ENCODE measurements at regions not wholly inside any gene's neighbourhood (a gene's known extent, or its start where the extent isn't known, plus 50 kb on each side); places are given as distances from the start of the nearest gene placed in this dataset.

GRCh38 chr2:120634533-120634932 lies 101.1 kb upstream of the GLI2 start (continued):
- TF ChIP-seq PLSCR1 (CRISPR knock-in tag; IDR thresholded peaks at IDR 0.05; ENCODE audit: borderline replicate concordance) = no peak
- TF ChIP-seq ZNF136 (CRISPR knock-in tag; IDR thresholded peaks at IDR 0.05; ENCODE audit: low read depth) = no peak
- no peak for TF ChIP-seq ZNF20 (CRISPR knock-in tag; IDR thresholded peaks at IDR 0.05)
- no peak for TF ChIP-seq KDM5A (IDR thresholded peaks at IDR 0.05; ENCODE audit: borderline replicate concordance, low read length)
- no peak for TF ChIP-seq ZSCAN20 (CRISPR knock-in tag; IDR thresholded peaks at IDR 0.05; ENCODE audit: borderline replicate concordance)
- no peak for TF ChIP-seq ATF7 (IDR thresholded peaks at IDR 0.05)
- no peak for TF ChIP-seq ATF7 (CRISPR knock-in tag; IDR thresholded peaks at IDR 0.05)
- TF ChIP-seq KLF6 (CRISPR knock-in tag; IDR thresholded peaks at IDR 0.05) = no peak
- TF ChIP-seq CREM (IDR thresholded peaks at IDR 0.05) = no peak
- TF ChIP-seq CREM (CRISPR knock-in tag; IDR thresholded peaks at IDR 0.05) = no peak
- no peak for TF ChIP-seq ZNF784 (CRISPR knock-in tag; IDR thresholded peaks at IDR 0.05; ENCODE audit: borderline replicate concordance)

GRCh38 chr2:120635146-120635545 lies 100.5 kb upstream of the GLI2 start:
- WGBS (ENCODE audit: low lambda C conversion rate) = 45% methylated on average over 5 of the region's 5 CpGs
- no peak overlapping the region for H3K4me2 ChIP-seq (ENCODE audit: low read depth, low read length)
- H3K79me2 ChIP-seq (ENCODE audit: insufficient read depth, low read length) = no peaks in the 10 kb centered on the region
- H3K9ac ChIP-seq (ENCODE audit: insufficient read depth, low read depth, low read length) = no peak overlapping the region
- no peak overlapping the region for H3K27ac ChIP-seq (ENCODE audit: extremely low read length, insufficient read depth, low read length)
- no peak overlapping the region for H2AFZ ChIP-seq (ENCODE audit: low read length)
- no peak for DNase-seq (ENCODE audit: low spot score)
- no TSS peak for BruUV-seq (replicated peaks)
- H3K4me1 ChIP-seq (ENCODE audit: insufficient read depth, low read length) = peaks cover 27% of the 10 kb centered on the region
- CTCF ChIA-PET (ENCODE audit: low intra/inter-chr PET ratio, low total read pairs) = no interaction called here
- no peaks in the 10 kb centered on the region for H3K9me3 ChIP-seq (ENCODE audit: low read length)
- peaks cover 6 to 74% of the 10 kb centered on the region in 2 experiments for H3K27me3 ChIP-seq (ENCODE audit: control insufficient read depth in 1 of 2, insufficient read depth in 2 of 2, low read length in 2 of 2)
- POLR2A ChIA-PET = no interaction called here
- in situ Hi-C loops (cut with HindIII; ENCODE audit: extremely low pct_ligation_motif_present, low pct_unique_long_range_greater_than_20kb) = no loop called here
- no peak for FAIRE-seq
- ATAC-seq = no peak
- no peak overlapping the region for H3K4me3 ChIP-seq (replicated peaks in 1 of 3; ENCODE audit: insufficient read depth in 1 of 3, low read depth in 2 of 3, low read length in 3 of 3)
- intact Hi-C loops (cut with micrococcal nuclease; ENCODE audit: unreplicated experiment) = no loop called here
- no peaks in the 10 kb centered on the region for H4K20me1 ChIP-seq (ENCODE audit: insufficient read depth, low read length)
- TF ChIP-seq ZKSCAN1 (IDR thresholded peaks at IDR 0.05; ENCODE audit: low read length) = no peak
- TF ChIP-seq GZF1 (CRISPR knock-in tag; IDR thresholded peaks at IDR 0.05) = no peak
- TF ChIP-seq ZNF567 (CRISPR knock-in tag; IDR thresholded peaks at IDR 0.05; ENCODE audit: borderline replicate concordance) = no peak
- TF ChIP-seq RARG (CRISPR knock-in tag; IDR thresholded peaks at IDR 0.05; ENCODE audit: low read depth) = no peak
- TF ChIP-seq STAG1 (CRISPR knock-in tag; IDR thresholded peaks at IDR 0.05) = no peak
- no peak for TF ChIP-seq ZFAT (CRISPR knock-in tag; conservative IDR thresholded peaks at IDR 0.05)
- no peak for TF ChIP-seq AFF4 (CRISPR knock-in tag; IDR thresholded peaks at IDR 0.05)
- TF ChIP-seq SOX5 (CRISPR knock-in tag; IDR thresholded peaks at IDR 0.05; ENCODE audit: borderline replicate concordance) = no peak
- no peak for TF ChIP-seq FOXA3 (CRISPR knock-in tag; IDR thresholded peaks at IDR 0.05)
- TF ChIP-seq HOMEZ (CRISPR knock-in tag; IDR thresholded peaks at IDR 0.05; ENCODE audit: low read depth) = no peak
- no peaks in the 10 kb centered on the region for H3K36me3 ChIP-seq (replicated peaks in 1 of 2; ENCODE audit: control insufficient read depth in 1 of 2, insufficient read depth in 2 of 2, low read length in 2 of 2)
